Breast epithelium (tissue), 4 donors: ENCODE measurements at regions not wholly inside any gene's neighbourhood (a gene's known extent, or its start where the extent isn't known, plus 50 kb on each side); places are given as distances from the start of the nearest gene placed in this dataset.

ENCODE experiments used
- DNase-seq, 2 donors: peaks; one replicate each; pipeline ENCODE4 v3.0.0-alpha.2; 2019; ENCODE audit warnings: low spot score in 2 of 2
- H3K27ac ChIP-seq, 2 donors: fragments of 200-600 bp; sonication (generic) in 1 of 2; one replicate each; pipeline ENCODE4 v1.5.1; 2016 to 2019; ENCODE audit warnings: mild to moderate bottlenecking in 1 of 2
- H3K27me3 ChIP-seq, 2 donors: fragments of 200-600 bp; sonication (generic) in 1 of 2; one replicate each; pipeline versions ENCODE4 v1.5.1 to v1.6.0; 2017 to 2019; ENCODE audit warnings: control low read depth in 1 of 2, mild to moderate bottlenecking in 1 of 2
- H3K36me3 ChIP-seq: fragments of 200-600 bp; one replicate; pipeline ENCODE4 v1.5.1; 2019
- H3K4me1 ChIP-seq, 2 donors: fragments of 200-600 bp; sonication (generic); one replicate each; pipeline ENCODE4 v1.5.1; 2016 to 2019; ENCODE audit warnings: control low read depth in 1 of 2
- H3K4me3 ChIP-seq, 3 donors: fragments of 200-600 bp; sonication (generic); 1 replicate in 2 of 3; 2 replicates in 1 of 3; pipeline ENCODE4 v1.5.1; 2016 to 2019; ENCODE audit warnings: mild to moderate bottlenecking in 3 of 3, moderate library complexity in 2 of 3
- H3K9me3 ChIP-seq, 2 donors: fragments of 200-600 bp; sonication (generic) in 1 of 2; one replicate each; pipeline ENCODE4 v1.5.1; 2016 to 2019; ENCODE audit warnings: control low read depth in 1 of 2
- POLR2A ChIP-seq: fragments of 450-650 bp; IDR thresholded peaks from one replicate; pipeline ENCODE4 v1.6.1; 2016; ENCODE audit warnings: antibody characterized with exemption, mild to moderate bottlenecking, moderate library complexity
- POLR2AphosphoS5 ChIP-seq, 3 donors: sonication (generic); formaldehyde crosslinking; IDR thresholded peaks; one replicate each; pipeline ENCODE4 v1.6.1; 2017; ENCODE audit warnings: antibody characterized with exemption in 3 of 3
- intact Hi-C: fragments of 100-400 bp; cut with DNase I; formaldehyde crosslinking; loops from one replicate; pipeline ENCODE4 v1.15.1; 2023; ENCODE audit warnings: low total_unique reads
- TF ChIP-seq, protein P1 (sequence below), 3 donors: fragments of 450-650 bp; IDR thresholded peaks; one replicate each; pipeline ENCODE4 v1.5.1; 2016 to 2017; ENCODE audit warnings: antibody characterized with exemption in 3 of 3, mild to moderate bottlenecking in 3 of 3, moderate library complexity in 3 of 3

DNA sequence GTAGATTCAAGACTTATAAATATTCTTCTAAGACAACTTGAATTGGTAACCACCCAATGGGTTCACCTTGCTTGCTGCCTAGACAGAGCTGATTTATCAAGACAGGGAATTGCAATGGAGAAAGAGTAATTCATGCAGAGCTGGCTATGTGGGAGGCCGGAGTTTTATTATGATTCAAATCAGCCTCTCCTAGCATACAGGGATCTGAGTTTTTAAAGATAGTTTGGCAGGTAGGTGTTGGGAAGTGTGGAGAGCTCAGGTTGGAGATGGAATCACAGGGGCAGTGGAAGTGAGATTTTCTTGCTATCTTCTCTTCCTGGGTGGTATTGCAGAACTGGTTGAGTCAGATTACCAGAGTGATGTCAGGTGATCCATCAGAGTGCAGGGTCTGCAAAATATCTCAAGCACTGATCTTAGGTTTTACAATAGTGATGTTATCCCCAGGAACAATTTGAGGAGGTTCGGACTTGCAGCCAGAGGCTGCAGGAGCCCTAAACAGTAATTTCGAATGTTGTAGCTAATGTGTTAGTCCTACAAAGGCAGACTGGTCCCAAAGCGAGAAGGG lies 1448.6 kb upstream of the RAG2 start:
- H3K36me3 ChIP-seq: no peaks in the 10 kb centered on the region
- no peaks in the 10 kb centered on the region for H3K4me1 ChIP-seq
- no peaks in the 10 kb centered on the region for H3K9me3 ChIP-seq
- H3K27ac ChIP-seq: no peak overlapping the region
- TF ChIP-seq POLR2AphosphoS5 (IDR thresholded peaks at IDR 0.05) (no peak), POLR2A (no peak)
- TF ChIP-seq, protein P1, sequence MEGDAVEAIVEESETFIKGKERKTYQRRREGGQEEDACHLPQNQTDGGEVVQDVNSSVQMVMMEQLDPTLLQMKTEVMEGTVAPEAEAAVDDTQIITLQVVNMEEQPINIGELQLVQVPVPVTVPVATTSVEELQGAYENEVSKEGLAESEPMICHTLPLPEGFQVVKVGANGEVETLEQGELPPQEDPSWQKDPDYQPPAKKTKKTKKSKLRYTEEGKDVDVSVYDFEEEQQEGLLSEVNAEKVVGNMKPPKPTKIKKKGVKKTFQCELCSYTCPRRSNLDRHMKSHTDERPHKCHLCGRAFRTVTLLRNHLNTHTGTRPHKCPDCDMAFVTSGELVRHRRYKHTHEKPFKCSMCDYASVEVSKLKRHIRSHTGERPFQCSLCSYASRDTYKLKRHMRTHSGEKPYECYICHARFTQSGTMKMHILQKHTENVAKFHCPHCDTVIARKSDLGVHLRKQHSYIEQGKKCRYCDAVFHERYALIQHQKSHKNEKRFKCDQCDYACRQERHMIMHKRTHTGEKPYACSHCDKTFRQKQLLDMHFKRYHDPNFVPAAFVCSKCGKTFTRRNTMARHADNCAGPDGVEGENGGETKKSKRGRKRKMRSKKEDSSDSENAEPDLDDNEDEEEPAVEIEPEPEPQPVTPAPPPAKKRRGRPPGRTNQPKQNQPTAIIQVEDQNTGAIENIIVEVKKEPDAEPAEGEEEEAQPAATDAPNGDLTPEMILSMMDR (IDR thresholded peaks at IDR 0.05): no peak
- no peak overlapping the region for H3K4me3 ChIP-seq
- no peak for DNase-seq
- H3K27me3 ChIP-seq: no peaks in the 10 kb centered on the region
- intact Hi-C loops: no loop called here

DNA sequence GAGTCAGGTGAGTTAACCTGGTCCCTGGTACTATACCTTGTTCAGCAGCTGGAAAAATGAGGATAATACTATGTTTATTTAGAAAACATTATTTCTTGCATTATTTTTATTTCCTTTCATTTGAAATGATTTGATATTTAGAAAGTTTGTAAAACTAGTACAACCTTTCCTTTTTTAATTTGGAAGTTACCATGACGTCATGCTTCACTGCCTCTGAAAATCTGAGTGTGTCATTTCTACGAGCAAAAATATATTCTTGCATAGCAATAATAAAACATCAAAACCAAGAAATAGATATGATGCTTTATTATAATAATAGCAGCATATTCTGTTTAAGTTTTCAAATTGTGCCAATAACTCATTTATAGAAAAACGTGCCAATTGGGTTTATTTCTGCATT lies 1445.0 kb upstream of the RAG2 start:
- no peak for DNase-seq
- Histone ChIP-seq H3K27me3 (no peaks in the 10 kb centered on the region), H3K9me3 (no peaks in the 10 kb centered on the region), H3K4me1 (no peaks in the 10 kb centered on the region), H3K36me3 (no peaks in the 10 kb centered on the region), H3K27ac (no peak overlapping the region), H3K4me3 (no peak overlapping the region)
- TF ChIP-seq POLR2AphosphoS5 (IDR thresholded peaks at IDR 0.05) (no peak), POLR2A (no peak)
- TF ChIP-seq, protein P1 (IDR thresholded peaks at IDR 0.05): no peak
- intact Hi-C loops: no loop called here

DNA sequence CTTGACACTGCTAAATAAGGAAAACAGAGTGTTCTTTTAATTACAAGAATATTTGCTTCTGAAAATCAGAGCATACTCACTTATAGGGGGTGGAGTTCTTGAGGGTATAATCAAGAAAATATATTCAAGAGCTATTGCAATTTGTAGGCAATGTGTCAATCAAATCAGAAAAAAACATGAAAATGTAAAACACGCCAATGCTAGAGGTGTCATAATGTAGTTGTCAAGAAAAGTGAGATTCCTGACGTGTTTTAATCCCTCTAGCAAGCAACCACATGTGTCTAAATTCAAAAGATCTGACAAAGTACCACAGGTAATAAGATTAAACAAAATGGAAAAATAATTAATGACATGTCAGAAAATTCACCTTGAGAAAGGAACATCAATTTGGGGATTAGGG lies 1440.7 kb upstream of the RAG2 start:
- Histone ChIP-seq H3K36me3 (no peaks in the 10 kb centered on the region), H3K27ac (no peak overlapping the region), H3K4me1 (no peaks in the 10 kb centered on the region), H3K27me3 (no peaks in the 10 kb centered on the region), H3K9me3 (no peaks in the 10 kb centered on the region), H3K4me3 (no peak overlapping the region)
- intact Hi-C loops: no loop called here
- TF ChIP-seq POLR2A (no peak), POLR2AphosphoS5 (IDR thresholded peaks at IDR 0.05) (no peak)
- TF ChIP-seq, protein P1 (IDR thresholded peaks at IDR 0.05): no peak
- no peak for DNase-seq

DNA sequence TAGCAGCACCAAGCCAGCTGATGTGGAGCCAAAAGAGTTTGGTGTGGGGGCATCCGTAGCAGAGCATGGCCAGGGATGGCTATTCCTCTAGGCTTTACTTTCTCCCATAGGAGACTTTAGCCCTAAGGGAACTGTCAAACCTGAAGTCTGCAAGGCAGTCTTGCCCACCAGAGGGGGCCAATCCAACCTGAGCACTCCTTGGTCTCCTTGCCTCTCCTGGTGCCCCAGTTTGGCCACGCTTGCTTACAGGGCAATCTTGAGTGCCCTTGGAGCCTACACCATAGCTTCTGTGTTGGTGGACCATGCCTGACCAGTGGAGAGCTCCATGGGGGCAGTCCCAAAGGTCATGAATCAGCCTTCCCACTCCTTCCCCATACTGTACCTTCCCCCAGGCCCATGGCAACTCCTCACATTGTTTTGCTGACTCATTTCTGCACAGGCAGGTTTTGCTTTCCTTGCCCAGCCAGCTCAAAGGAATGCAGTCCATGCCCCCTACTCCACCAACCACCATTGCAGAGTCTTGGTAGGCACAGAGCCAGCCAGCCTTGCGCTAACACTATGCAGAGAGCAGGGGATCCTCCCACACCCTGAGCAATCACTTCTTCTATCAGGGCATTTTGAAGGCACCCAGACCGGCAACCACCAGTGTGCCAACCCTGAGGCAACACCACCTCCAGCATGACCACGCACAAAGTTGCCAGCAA lies 1421.2 kb upstream of the RAG2 start:
- Histone ChIP-seq H3K27ac (no peak overlapping the region), H3K27me3 (no peaks in the 10 kb centered on the region), H3K36me3 (no peaks in the 10 kb centered on the region), H3K4me1 (no peaks in the 10 kb centered on the region), H3K9me3 (peaks cover 3 to 19% of the 10 kb centered on the region in 2 donors), H3K4me3 (no peak overlapping the region)
- intact Hi-C loops: no loop called here
- no peak for DNase-seq
- TF ChIP-seq POLR2A (no peak), POLR2AphosphoS5 (IDR thresholded peaks at IDR 0.05) (no peak)
- TF ChIP-seq, protein P1 (IDR thresholded peaks at IDR 0.05): no peak

DNA sequence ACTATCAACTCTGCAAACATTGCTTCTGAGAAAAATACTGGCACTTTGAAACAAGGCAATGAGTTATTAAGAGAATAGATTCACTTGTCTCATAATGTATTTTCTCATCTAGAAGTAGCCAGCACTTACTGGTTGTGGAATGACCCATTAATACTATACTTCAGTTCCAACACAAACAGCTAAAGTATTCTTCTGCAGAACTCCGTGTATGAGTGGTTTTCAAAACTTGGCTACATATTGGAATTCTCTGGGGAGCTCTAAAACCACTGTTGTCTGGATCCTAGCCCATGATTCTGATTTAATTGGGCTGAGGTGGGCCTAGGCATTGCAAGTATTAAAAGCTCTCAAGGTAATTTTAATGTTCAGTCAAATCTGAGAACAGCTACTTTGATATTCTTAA lies 1416.4 kb upstream of the RAG2 start:
- no peak overlapping the region for H3K27ac ChIP-seq
- no peaks in the 10 kb centered on the region for H3K4me1 ChIP-seq
- no peak for TF ChIP-seq POLR2A
- TF ChIP-seq, protein P1 (IDR thresholded peaks at IDR 0.05): no peak
- no peak for TF ChIP-seq POLR2AphosphoS5 (IDR thresholded peaks at IDR 0.05)
- intact Hi-C loops: no loop called here
- H3K27me3 ChIP-seq: no peaks in the 10 kb centered on the region
- H3K9me3 ChIP-seq: no peaks in the 10 kb centered on the region
- no peak for DNase-seq
- no peaks in the 10 kb centered on the region for H3K36me3 ChIP-seq
- no peak overlapping the region for H3K4me3 ChIP-seq
